ENCODE measurements at regions not wholly inside any gene's neighbourhood (a gene's known extent, or its start where the extent isn't known, plus 50 kb on each side); places are given as distances from the start of the nearest gene placed in this dataset.

DNA sequence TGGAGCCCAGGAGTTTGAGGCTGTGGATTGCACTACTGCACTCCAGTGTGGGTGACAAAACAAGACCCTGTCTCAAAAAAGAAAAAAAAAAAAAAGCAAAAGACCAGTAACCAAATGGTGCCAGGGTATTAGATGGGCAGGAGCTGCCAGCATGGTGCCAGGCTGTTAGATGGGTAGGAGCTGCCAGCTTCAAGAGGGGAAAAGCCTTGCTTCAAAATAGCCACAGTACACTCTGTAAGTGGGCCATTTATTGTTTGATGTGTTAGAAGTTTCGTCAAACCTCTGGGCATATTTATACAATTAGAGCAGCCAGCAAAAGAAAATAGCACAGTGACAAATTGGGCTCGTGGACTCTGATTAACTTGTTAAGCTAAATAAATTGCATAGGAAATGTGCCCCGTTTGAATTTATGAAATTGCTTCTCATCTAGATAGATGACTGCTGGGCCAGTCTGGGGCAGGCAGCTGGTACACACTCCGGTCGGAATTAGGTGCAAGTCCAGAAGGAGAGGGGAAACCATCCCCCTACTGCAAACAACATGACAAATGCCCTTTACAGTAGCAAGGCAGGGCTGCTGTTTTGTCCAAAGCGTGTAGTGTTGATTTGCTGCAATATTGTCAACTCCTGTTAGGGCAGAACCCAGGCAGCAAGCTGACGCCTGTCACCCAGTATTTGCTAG is 126.3 kb upstream of the IRX3 start:
- Histone ChIP-seq H3K9me3 (no peaks in the 10 kb centered on the region), H3K4me1 (no peaks in the 10 kb centered on the region), H3K36me3 (ENCODE audit: low read depth, missing control alignments) (no peaks in the 10 kb centered on the region), H3K4me3 (no peak overlapping the region), H3K27me3 (no peaks in the 10 kb centered on the region), H3K27ac (no peak overlapping the region)
- no peak for DNase-seq
- no peak for TF ChIP-seq POLR2A (IDR thresholded peaks at IDR 0.05)
- TF ChIP-seq CTCF (IDR thresholded peaks at IDR 0.05), result no peak
- WGBS, 2 donors, result 75% methylated on average over 7 of the region's 7 CpGs
- intact Hi-C loops (cut with DNase I; ENCODE audit: low total_unique reads), result no loop called here

DNA sequence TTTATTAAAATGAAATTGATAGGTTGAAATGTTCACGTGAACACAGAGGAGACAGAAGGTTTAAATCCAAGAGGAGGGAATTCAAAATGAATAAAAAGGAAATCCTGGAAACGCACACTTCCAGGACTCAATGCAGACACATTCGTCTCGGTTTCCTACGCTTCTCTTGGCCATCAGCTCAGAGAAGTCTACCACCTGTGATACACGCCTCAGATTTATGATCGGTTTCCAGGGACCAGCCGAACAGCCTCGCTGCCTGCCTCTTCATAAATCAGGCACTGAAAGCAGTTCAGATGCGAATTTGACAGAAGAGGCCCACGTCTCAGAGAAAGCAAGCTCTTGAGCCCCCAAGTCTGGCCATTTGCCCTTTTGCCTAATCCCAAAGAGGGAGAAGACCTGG is 125.5 kb upstream of the IRX3 start:
- WGBS, 2 donors, result 14 to 18% methylated on average over 11 of the region's 11 CpGs
- H3K27me3 ChIP-seq, result no peaks in the 10 kb centered on the region
- H3K4me3 ChIP-seq, result no peak overlapping the region

DNA sequence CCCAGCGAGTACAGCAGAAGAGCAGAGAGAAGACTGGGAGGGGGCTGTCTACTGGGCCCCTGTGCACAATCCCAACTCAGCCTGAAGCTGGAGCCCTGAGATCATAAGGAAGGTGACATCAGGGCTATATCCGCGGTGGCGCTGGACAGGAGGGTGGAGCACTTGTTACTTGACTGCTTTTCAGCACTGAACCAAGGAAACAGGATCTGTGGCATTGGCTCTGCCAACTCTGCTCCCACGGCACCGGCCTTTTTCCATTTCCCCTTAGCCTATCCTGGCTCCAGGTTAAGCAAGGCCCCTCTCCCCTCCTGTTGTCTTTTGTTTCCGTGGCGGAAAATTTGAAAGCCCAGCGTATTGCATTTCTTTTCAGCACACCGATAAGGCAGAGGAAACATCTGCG is 125.0 kb upstream of the IRX3 start:
- DNase-seq, result no peak
- 29 to 32% methylated on average over 11 of the region's 11 CpGs for WGBS, 2 donors
- Histone ChIP-seq H3K4me1 (no peaks in the 10 kb centered on the region), H3K27me3 (no peaks in the 10 kb centered on the region), H3K36me3 (ENCODE audit: low read depth, missing control alignments) (no peaks in the 10 kb centered on the region), H3K4me3 (no peak overlapping the region), H3K27ac (no peak overlapping the region), H3K9me3 (no peaks in the 10 kb centered on the region)
- intact Hi-C loops (cut with DNase I; ENCODE audit: low total_unique reads), result no loop called here
- TF ChIP-seq CTCF (IDR thresholded peaks at IDR 0.05) (no peak), POLR2A (IDR thresholded peaks at IDR 0.05) (no peak)

More for the DNA sequence above, 125.5 kb upstream of the IRX3 start:
- no peaks in the 10 kb centered on the region for H3K36me3 ChIP-seq (ENCODE audit: low read depth, missing control alignments)
- H3K27ac ChIP-seq, result no peak overlapping the region
- intact Hi-C loops (cut with DNase I; ENCODE audit: low total_unique reads), result no loop called here
- TF ChIP-seq CTCF (IDR thresholded peaks at IDR 0.05) (no peak), POLR2A (IDR thresholded peaks at IDR 0.05) (no peak)
- H3K9me3 ChIP-seq, result no peaks in the 10 kb centered on the region
- no peaks in the 10 kb centered on the region for H3K4me1 ChIP-seq
- DNase-seq, result no peak

DNA sequence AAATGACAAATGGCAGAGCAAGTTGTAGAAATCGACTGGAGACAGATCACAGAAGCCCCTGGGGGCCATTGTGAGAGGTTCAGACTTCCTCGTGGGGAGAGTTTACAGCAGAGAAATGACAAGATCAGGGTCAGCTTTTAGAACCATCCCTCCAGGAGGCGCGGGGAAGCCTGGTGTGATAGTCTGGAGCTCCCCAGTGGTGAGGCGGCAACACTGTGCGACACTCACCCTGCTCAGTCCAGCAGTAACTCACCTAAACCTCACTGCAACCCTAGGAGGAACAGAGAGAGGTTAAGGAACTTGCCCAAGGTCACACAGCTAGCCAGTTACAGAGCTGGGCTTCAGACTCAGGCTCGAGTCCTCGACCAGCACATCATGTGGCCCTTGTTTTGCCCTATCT is 123.4 kb upstream of the IRX3 start:
- intact Hi-C loops (cut with DNase I; ENCODE audit: low total_unique reads), result no loop called here

More for the DNA sequence above, 123.4 kb upstream of the IRX3 start:
- Histone ChIP-seq H3K9me3 (no peaks in the 10 kb centered on the region), H3K27ac (no peak overlapping the region), H3K4me3 (no peak overlapping the region), H3K36me3 (ENCODE audit: low read depth, missing control alignments) (no peaks in the 10 kb centered on the region), H3K27me3 (no peaks in the 10 kb centered on the region), H3K4me1 (no peaks in the 10 kb centered on the region)
- 80 to 83% methylated on average over 8 of the region's 8 CpGs for WGBS, 2 donors
- no peak for DNase-seq
- TF ChIP-seq CTCF (IDR thresholded peaks at IDR 0.05), result no peak
- TF ChIP-seq POLR2A (IDR thresholded peaks at IDR 0.05), result no peak
